SU-DHL-6 (cell line): ENCODE measurements at regions not wholly inside any gene's neighbourhood (a gene's known extent, or its start where the extent isn't known, plus 50 kb on each side); places are given as distances from the start of the nearest gene placed in this dataset.

ENCODE experiments used
- H2AFZ ChIP-seq: fragments of 200-600 bp; sonication (generic); 2 replicates; pipeline ENCODE4 v1.6.1; 2014; ENCODE audit warnings: low read depth, mild to moderate bottlenecking, moderate library complexity, mixed read lengths, antibody characterized with exemption, low read length; ENCODE audit not compliant: severe bottlenecking
- H3F3A ChIP-seq: fragments of 200-600 bp; shearing (Covaris generic); 2 replicates; pipeline ENCODE4 v1.6.0; 2016; ENCODE audit warnings: antibody characterized with exemption, mild to moderate bottlenecking; ENCODE audit not compliant: insufficient read depth
- H3K27ac ChIP-seq: fragments of 200-600 bp; sonication (generic); 2 replicates; pipeline ENCODE4 v1.5.1; 2016; ENCODE audit warnings: low read depth, mild to moderate bottlenecking, low read length, moderate library complexity, mixed read lengths
- H3K27me3 ChIP-seq: fragments of 200-600 bp; sonication (generic), shearing (Covaris generic); 2 replicates; pipeline ENCODE4 v1.6.0; 2014; ENCODE audit warnings: mild to moderate bottlenecking, low read length
- H3K36me3 ChIP-seq: fragments of 200-600 bp; sonication (generic); 2 replicates; pipeline ENCODE4 v1.6.1; 2014; ENCODE audit warnings: mild to moderate bottlenecking, low read length, mixed read lengths
- H3K4me2 ChIP-seq: fragments of 300-600, 200-600 bp; shearing (Covaris generic), sonication (generic); 2 replicates; pipeline ENCODE4 v1.6.0; 2014; ENCODE audit warnings: low read length, low read depth, mild to moderate bottlenecking; ENCODE audit not compliant: poor library complexity, severe bottlenecking
- H3K4me3 ChIP-seq: fragments of 200-600 bp; sonication (generic); 2 replicates; pipeline ENCODE4 v1.5.1; 2014; ENCODE audit warnings: antibody characterized with exemption, low read length, mild to moderate bottlenecking, mixed read lengths; ENCODE audit not compliant: insufficient read depth, poor library complexity, severe bottlenecking
- H3K79me2 ChIP-seq: fragments of 200-600 bp; sonication (generic); 2 replicates; pipeline ENCODE4 v1.6.1; 2014; ENCODE audit warnings: mild to moderate bottlenecking, low read length, moderate library complexity; ENCODE audit not compliant: insufficient read depth
- H3K9ac ChIP-seq: fragments of 200-600 bp; sonication (generic); 2 replicates; pipeline ENCODE4 v1.7.0; 2014; ENCODE audit warnings: mild to moderate bottlenecking, low read length
- H3K9me2 ChIP-seq: fragments of 200-600 bp; sonication (generic); replicated peaks from 2 replicates; pipeline ENCODE4 v1.6.1; 2014; ENCODE audit warnings: low read length; ENCODE audit not compliant: insufficient read depth
- H3K9me3 ChIP-seq: fragments of 200-600 bp; sonication (generic); 2 replicates; pipeline ENCODE4 v1.6.1; 2014; ENCODE audit warnings: low read length, mixed read lengths; ENCODE audit not compliant: insufficient read depth
- H4K20me1 ChIP-seq: fragments of 200-600 bp; sonication (generic); 2 replicates; pipeline ENCODE4 v1.6.1; 2014; ENCODE audit warnings: low read depth, mild to moderate bottlenecking, antibody characterized with exemption, low read length, moderate library complexity, mixed read lengths
- CTCF ChIP-seq: fragments of 200-600 bp; sonication (generic); IDR thresholded peaks from one replicate; pipeline ENCODE4 v1.5.1; 2017; ENCODE audit warnings: antibody characterized with exemption, mild to moderate bottlenecking, low read length, moderate library complexity; ENCODE audit not compliant: insufficient read depth, poor library complexity, severe bottlenecking
- EZH2phosphoT487 ChIP-seq: fragments of 200-600 bp; sonication (generic), shearing (Covaris generic); conservative IDR thresholded peaks from 2 replicates; pipeline ENCODE4 v1.6.1; 2018; ENCODE audit warnings: mild to moderate bottlenecking, antibody characterized with exemption, low read length, moderate library complexity, mixed read lengths

- no peaks in the 10 kb centered on the region for H3K27me3 ChIP-seq
- H3K27ac ChIP-seq: no peak overlapping the region
- H3K4me2 ChIP-seq: no peak overlapping the region
- no peaks in the 10 kb centered on the region for H3K79me2 ChIP-seq
- no peak overlapping the region for H3K4me3 ChIP-seq
- no peak overlapping the region for H2AFZ ChIP-seq
- no peaks in the 10 kb centered on the region for H3K9me3 ChIP-seq
- no peaks in the 10 kb centered on the region for H4K20me1 ChIP-seq
- TF ChIP-seq EZH2phosphoT487 (no peak), CTCF (no peak)
- H3F3A ChIP-seq: no peaks in the 10 kb centered on the region
- no peak overlapping the region for H3K9ac ChIP-seq
- no peaks in the 10 kb centered on the region for H3K36me3 ChIP-seq
- no peaks in the 10 kb centered on the region for H3K9me2 ChIP-seq
These were observed 201.5 kb upstream of the PIRT start for GRCh38 chr17:11039342-11039741.

GRCh38 chr17:11035681-11036080, 197.8 kb upstream of the PIRT start:
- Histone ChIP-seq H3F3A (no peaks in the 10 kb centered on the region), H3K27me3 (no peaks in the 10 kb centered on the region), H3K79me2 (no peaks in the 10 kb centered on the region), H3K9me2 (no peaks in the 10 kb centered on the region), H3K9ac (no peak overlapping the region), H2AFZ (no peak overlapping the region), H3K4me3 (no peak overlapping the region), H3K27ac (no peak overlapping the region), H3K9me3 (no peaks in the 10 kb centered on the region; the same call in 1 of the 2 replicates), H4K20me1 (no peaks in the 10 kb centered on the region), H3K36me3 (no peaks in the 10 kb centered on the region), H3K4me2 (no peak overlapping the region)
- no peak for TF ChIP-seq EZH2phosphoT487

GRCh38 chr17:11031787-11032186, 193.9 kb upstream of the PIRT start:
- H3K79me2 ChIP-seq: no peaks in the 10 kb centered on the region
- TF ChIP-seq CTCF (no peak), EZH2phosphoT487 (no peak)
- H2AFZ ChIP-seq: no peak overlapping the region
- H3K4me3 ChIP-seq: no peak overlapping the region
- no peaks in the 10 kb centered on the region for H3K9me2 ChIP-seq
- H3K27ac ChIP-seq: no peak overlapping the region
- no peak overlapping the region for H3K9ac ChIP-seq
- H3K36me3 ChIP-seq: no peaks in the 10 kb centered on the region
- no peaks in the 10 kb centered on the region for H3F3A ChIP-seq
- no peaks in the 10 kb centered on the region for H4K20me1 ChIP-seq
- no peaks in the 10 kb centered on the region for H3K27me3 ChIP-seq
- H3K4me2 ChIP-seq: no peak overlapping the region
- no peaks in the 10 kb centered on the region; the same call in 1 of the 2 replicates for H3K9me3 ChIP-seq

- Histone ChIP-seq H3K9me3 (no peaks in the 10 kb centered on the region; the same call in 1 of the 2 replicates), H3K27me3 (no peaks in the 10 kb centered on the region), H3K36me3 (no peaks in the 10 kb centered on the region), H3F3A (no peaks in the 10 kb centered on the region), H3K9ac (no peak overlapping the region), H3K79me2 (no peaks in the 10 kb centered on the region), H4K20me1 (no peaks in the 10 kb centered on the region), H3K4me3 (no peak overlapping the region), H3K27ac (no peak overlapping the region), H3K4me2 (no peak overlapping the region), H2AFZ (no peak overlapping the region), H3K9me2 (no peaks in the 10 kb centered on the region)
- TF ChIP-seq CTCF (no peak), EZH2phosphoT487 (no peak)
These were observed 191.9 kb upstream of the PIRT start for GRCh38 chr17:11029791-11030190.
